ENCODE measurements at regions not wholly inside any gene's neighbourhood (a gene's known extent, or its start where the extent isn't known, plus 50 kb on each side); places are given as distances from the start of the nearest gene placed in this dataset.

DNA sequence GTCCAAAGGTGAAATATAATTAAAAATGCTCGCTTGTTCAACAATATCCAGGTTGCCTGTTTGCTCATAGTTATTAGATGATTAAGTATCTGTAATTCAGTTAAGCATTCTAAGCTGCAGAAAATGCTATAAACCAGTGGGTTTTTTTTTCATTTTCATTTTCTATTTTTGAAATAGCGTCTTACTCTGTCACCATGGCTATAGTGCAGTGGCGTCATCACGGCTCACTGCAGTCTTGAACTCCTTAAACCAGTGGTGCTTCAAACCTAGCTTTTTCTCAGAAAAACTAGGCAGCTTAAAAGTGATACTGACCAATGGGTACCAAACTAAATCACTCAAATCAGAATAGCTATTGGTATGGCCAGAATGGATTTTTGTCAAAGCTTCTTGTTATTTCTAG lies 925.2 kb downstream of the TSN start:
- TF ChIP-seq, protein P1, sequence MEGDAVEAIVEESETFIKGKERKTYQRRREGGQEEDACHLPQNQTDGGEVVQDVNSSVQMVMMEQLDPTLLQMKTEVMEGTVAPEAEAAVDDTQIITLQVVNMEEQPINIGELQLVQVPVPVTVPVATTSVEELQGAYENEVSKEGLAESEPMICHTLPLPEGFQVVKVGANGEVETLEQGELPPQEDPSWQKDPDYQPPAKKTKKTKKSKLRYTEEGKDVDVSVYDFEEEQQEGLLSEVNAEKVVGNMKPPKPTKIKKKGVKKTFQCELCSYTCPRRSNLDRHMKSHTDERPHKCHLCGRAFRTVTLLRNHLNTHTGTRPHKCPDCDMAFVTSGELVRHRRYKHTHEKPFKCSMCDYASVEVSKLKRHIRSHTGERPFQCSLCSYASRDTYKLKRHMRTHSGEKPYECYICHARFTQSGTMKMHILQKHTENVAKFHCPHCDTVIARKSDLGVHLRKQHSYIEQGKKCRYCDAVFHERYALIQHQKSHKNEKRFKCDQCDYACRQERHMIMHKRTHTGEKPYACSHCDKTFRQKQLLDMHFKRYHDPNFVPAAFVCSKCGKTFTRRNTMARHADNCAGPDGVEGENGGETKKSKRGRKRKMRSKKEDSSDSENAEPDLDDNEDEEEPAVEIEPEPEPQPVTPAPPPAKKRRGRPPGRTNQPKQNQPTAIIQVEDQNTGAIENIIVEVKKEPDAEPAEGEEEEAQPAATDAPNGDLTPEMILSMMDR (IDR thresholded peaks at IDR 0.05), result no peak
- TF ChIP-seq POLR2A (IDR thresholded peaks at IDR 0.05) (no peak), EP300 (IDR thresholded peaks at IDR 0.05) (no peak)

Data from ovary (tissue), 3 donors.